HepG2 (cell line): ENCODE measurements at regions not wholly inside any gene's neighbourhood (a gene's known extent, or its start where the extent isn't known, plus 50 kb on each side); places are given as distances from the start of the nearest gene placed in this dataset.

Experiments used
- ATAC-seq: fragments of 200-7000 bp; cut with Tn5 transposase; 3 replicates; pipeline ENCODE4 v1.9.1; 2020; ENCODE audit warnings: mild to moderate bottlenecking, moderate library complexity
- BruUV-seq: library from RNA; stranded (reverse); fragments of 400-500 nt; replicated peaks from 2 replicates; lab custom pipeline; 2021; lab: Mats Ljungman, UMichigan
- CTCF ChIA-PET: fragments of 300-600 bp; formaldehyde crosslinking; extraction: SDS; loops from one replicate; lab custom pipeline; 2021; ENCODE audit warnings: low total read pairs, inconsistent platforms, low intra/inter-chr PET ratio; lab: Yijun Ruan, JAX
- POLR2A ChIA-PET: fragments of 350-600 bp; sonication (Branson Sonifier 250); formaldehyde crosslinking; loops from one replicate; lab custom pipeline; 2020; ENCODE audit warnings: antibody characterized with exemption, inconsistent platforms; lab: Yijun Ruan, JAX
- DNase-seq: peaks from one replicate; pipeline ENCODE4 v3.0.0-alpha.2; 2015; ENCODE audit warnings: low spot score
- FAIRE-seq: peaks from 3 replicates; lab custom pipeline; 2011; peaks lifted over from hg19 to GRCh38; lab: Jason Lieb, UNC
- H2AFZ ChIP-seq: one replicate; pipeline ENCODE4 v1.6.1; 2011; ENCODE audit warnings: low read length, inconsistent platforms
- H3K27ac ChIP-seq: fragments of 300-600 bp; 3 replicates; pipeline ENCODE4 v1.8.0; 2011; ENCODE audit warnings: mixed run types, mild to moderate bottlenecking, mixed read lengths, low read length, inconsistent platforms; ENCODE audit not compliant: insufficient read depth; ENCODE audit errors: extremely low read length
- H3K27me3 ChIP-seq, 2 experiments: fragments of 200-600 bp in 1 of 2; 2 replicates in 1 of 2; 3 replicates in 1 of 2; pipeline versions ENCODE4 v1.6.0 to v1.8.0; 2011; ENCODE audit warnings: low read length in 2 of 2, mild to moderate bottlenecking in 2 of 2, moderate library complexity in 2 of 2, inconsistent platforms in 1 of 2; ENCODE audit not compliant: insufficient read depth in 2 of 2, control insufficient read depth in 1 of 2
- H3K36me3 ChIP-seq, 2 experiments: fragments of 200-600 bp in 1 of 2; replicated peaks in 1 of 2; 2 replicates in 1 of 2; 3 replicates in 1 of 2; pipeline versions ENCODE4 v1.5.1 to v1.8.0; 2011; ENCODE audit warnings: low read length in 2 of 2, inconsistent platforms in 1 of 2; ENCODE audit not compliant: insufficient read depth in 2 of 2, control insufficient read depth in 1 of 2
- H3K4me1 ChIP-seq: 2 replicates; pipeline ENCODE4 v1.5.1; 2012; ENCODE audit warnings: low read length, inconsistent platforms; ENCODE audit not compliant: insufficient read depth
- H3K4me2 ChIP-seq: 2 replicates; pipeline ENCODE4 v1.6.0; 2011; ENCODE audit warnings: low read depth, low read length, inconsistent platforms
- H3K4me3 ChIP-seq, 3 experiments: fragments of 200-600 bp in 1 of 3; sonication (generic), shearing (Covaris generic) in 1 of 3; replicated peaks in 1 of 3; 2 replicates each; pipeline ENCODE4 v1.5.1; 2011 to 2016; ENCODE audit warnings: low read length in 3 of 3, inconsistent platforms in 2 of 3, low read depth in 2 of 3, mild to moderate bottlenecking in 2 of 3, control low read depth in 1 of 3, mixed read lengths in 1 of 3; ENCODE audit not compliant: insufficient read depth in 1 of 3
- H3K79me2 ChIP-seq: one replicate; pipeline ENCODE4 v1.6.1; 2011; ENCODE audit warnings: low read length, inconsistent platforms; ENCODE audit not compliant: insufficient read depth
- H3K9ac ChIP-seq: 2 replicates; pipeline ENCODE4 v1.6.0; 2011; ENCODE audit warnings: mild to moderate bottlenecking, low read depth, low read length, inconsistent platforms; ENCODE audit not compliant: insufficient read depth
- H3K9me3 ChIP-seq: 2 replicates; pipeline ENCODE4 v1.5.1; 2012; ENCODE audit warnings: mild to moderate bottlenecking, low read length
- H4K20me1 ChIP-seq: 2 replicates; pipeline ENCODE4 v1.6.0; 2011; ENCODE audit warnings: inconsistent platforms, mild to moderate bottlenecking, low read length, moderate library complexity; ENCODE audit not compliant: insufficient read depth
- AKAP8 ChIP-seq: sonication (generic); formaldehyde crosslinking; IDR thresholded peaks from 2 replicates; pipeline ENCODE4 v1.5.1; 2020; ENCODE audit warnings: mild to moderate bottlenecking, missing genetic modification reagents
- ATRX ChIP-seq: sonication (generic); formaldehyde crosslinking; IDR thresholded peaks from 2 replicates; pipeline ENCODE4 v1.4.0; 2020; ENCODE audit warnings: missing genetic modification reagents, borderline replicate concordance
- BCL6 ChIP-seq: IDR thresholded peaks from 2 replicates; pipeline ENCODE4 v1.6.1; 2016; ENCODE audit warnings: missing genetic modification reagents, missing compliant biosample characterization
- HMG20B ChIP-seq: conservative IDR thresholded peaks from 2 replicates; pipeline ENCODE4 v1.6.1; 2016; ENCODE audit warnings: missing genetic modification reagents, missing compliant biosample characterization
- HOMEZ ChIP-seq: IDR thresholded peaks from 2 replicates; pipeline ENCODE4 v1.6.1; 2016; ENCODE audit warnings: low read depth
- MAFK ChIP-seq, 2 experiments: IDR thresholded peaks in 1 of 2; conservative IDR thresholded peaks in 1 of 2; 2 replicates each; pipeline ENCODE4 v1.6.1; 2011; ENCODE audit warnings: improper control_type of control experiment in 2 of 2, low read length in 2 of 2
- STAT5B ChIP-seq: sonication (generic); formaldehyde crosslinking; IDR thresholded peaks from 2 replicates; pipeline ENCODE4 v1.4.0; 2020; ENCODE audit warnings: missing genetic modification reagents
- TEF ChIP-seq: sonication (generic); formaldehyde crosslinking; IDR thresholded peaks from 2 replicates; pipeline ENCODE4 v1.5.0; 2020; ENCODE audit warnings: missing genetic modification reagents
- WIZ ChIP-seq: sonication (generic); formaldehyde crosslinking; IDR thresholded peaks from 2 replicates; pipeline ENCODE4 v1.5.1; 2020; ENCODE audit warnings: mild to moderate bottlenecking, missing genetic modification reagents
- ZNF441 ChIP-seq: sonication (generic); formaldehyde crosslinking; IDR thresholded peaks from 2 replicates; pipeline ENCODE4 v1.7.0; 2021; ENCODE audit warnings: missing genetic modification reagents, borderline replicate concordance
- ZNF468 ChIP-seq: sonication (generic); formaldehyde crosslinking; IDR thresholded peaks from 2 replicates; pipeline ENCODE4 v1.8.0; 2022; ENCODE audit warnings: mild to moderate bottlenecking, moderate library complexity, missing genetic modification reagents
- ZNF782 ChIP-seq: sonication (generic); formaldehyde crosslinking; IDR thresholded peaks from 2 replicates; pipeline ENCODE4 v1.4.0; 2020; ENCODE audit warnings: missing genetic modification reagents, mild to moderate bottlenecking, borderline replicate concordance
- WGBS: methylation state at CpG from one replicate; pipeline ENCODE4 v1.1.6; 2017; ENCODE audit warnings: low lambda C conversion rate; 5-methylcytosine and 5-hydroxymethylcytosine counted together
- in situ Hi-C: cut with HindIII; loops from 2 replicates; pipeline ENCODE4 v1.10.0; 2017; ENCODE audit warnings: low pct_unique_long_range_greater_than_20kb; ENCODE audit not compliant: extremely low pct_ligation_motif_present
- intact Hi-C: fragments of 100-400 bp; cut with micrococcal nuclease; formaldehyde crosslinking; loops from one replicate; pipeline ENCODE4 v1.10.0; 2022; ENCODE audit not compliant: unreplicated experiment

- TF ChIP-seq ZNF468 (CRISPR knock-in tag) (no peak), ZNF441 (CRISPR knock-in tag) (no peak)
- TF ChIP-seq, all 625 proteins: peak for 0
Measured at GRCh38 chr1:208344202-208344857, 100.1 kb upstream of the PLXNA2 start (continued).

GRCh38 chr1:208347191-208347590 is 103.0 kb upstream of the PLXNA2 start:
- WGBS, result 18% methylated on average over 5 of the region's 5 CpGs
- ChIA-PET POLR2A (no interaction called here), CTCF (no interaction called here)
- no peak for FAIRE-seq
- H3K79me2 ChIP-seq, result no peaks in the 10 kb centered on the region
- H3K4me3 ChIP-seq, result no peak overlapping the region
- in situ Hi-C loops (no loop called here), intact Hi-C loops (no loop called here)
- ATAC-seq, result no peak
- no peaks in the 10 kb centered on the region for H3K9me3 ChIP-seq
- no peak overlapping the region for H2AFZ ChIP-seq
- H3K27me3 ChIP-seq, result no peaks in the 10 kb centered on the region; a peak in 1 of 5 replicates
- TF ChIP-seq STAT5B (no peak), BCL6 (CRISPR knock-in tag) (no peak), ATRX (CRISPR knock-in tag) (no peak), AKAP8 (CRISPR knock-in tag) (no peak)
- no peak overlapping the region for H3K4me2 ChIP-seq
- BruUV-seq, result no TSS peak
- H3K9ac ChIP-seq, result no peak overlapping the region
- H3K27ac ChIP-seq, result no peak overlapping the region
- no peaks in the 10 kb centered on the region for H3K36me3 ChIP-seq
- no peak for DNase-seq
- H3K4me1 ChIP-seq, result no peaks in the 10 kb centered on the region
- no peaks in the 10 kb centered on the region for H4K20me1 ChIP-seq

- Histone ChIP-seq H3K4me1 (no peaks in the 10 kb centered on the region), H2AFZ (no peak overlapping the region), H3K4me2 (no peak overlapping the region), H4K20me1 (no peaks in the 10 kb centered on the region), H3K36me3 (no peaks in the 10 kb centered on the region), H3K27ac (no peak overlapping the region), H3K4me3 (no peak overlapping the region), H3K79me2 (no peaks in the 10 kb centered on the region), H3K9ac (no peak overlapping the region), H3K27me3 (no peaks in the 10 kb centered on the region; a peak in 1 of 5 replicates), H3K9me3 (no peaks in the 10 kb centered on the region)
- BruUV-seq, result no TSS peak
- WGBS, result 46% methylated on average over 12 of the region's 13 CpGs
- POLR2A ChIA-PET, result no interaction called here
- intact Hi-C loops, result loop anchor here (2.0 to 10.0 kb wide), 2 partner anchors 129 to 1005 kb away; no protein-coding TSS in a partner anchor
- in situ Hi-C loops, result no loop called here
- DNase-seq (no peak), FAIRE-seq (no peak), ATAC-seq (no peak)
- CTCF ChIA-PET, result no interaction called here
- no peak for TF ChIP-seq HOMEZ (CRISPR knock-in tag)
- TF ChIP-seq MAFK (conservative IDR thresholded peaks at IDR 0.05 in 1 of 2, IDR thresholded peaks at IDR 0.05 in 1 of 2; ENCODE audit: low read length in 2 of 2), result no peak
- no peak for TF ChIP-seq TEF (CRISPR knock-in tag)
- TF ChIP-seq HMG20B, result no peak
- no peak for TF ChIP-seq ZNF782
- no peak for TF ChIP-seq WIZ
Measured at GRCh38 chr1:208349694-208350330, 105.6 kb upstream of the PLXNA2 start.
